GM18870 (cell line): ENCODE measurements at regions not wholly inside any gene's neighbourhood (a gene's known extent, or its start where the extent isn't known, plus 50 kb on each side); places are given as distances from the start of the nearest gene placed in this dataset.

ENCODE experiments used
- ATAC-seq: cut with Tn5 transposase; IDR thresholded peaks from one replicate; pipeline ENCODE4 v1.9.1; 2021; ENCODE audit warnings: moderate library complexity; ENCODE audit not compliant: unreplicated experiment

GRCh38 chr9:18208166-18209059, 265.5 kb upstream of the ADAMTSL1 start:
- ATAC-seq, result no peak

DNA sequence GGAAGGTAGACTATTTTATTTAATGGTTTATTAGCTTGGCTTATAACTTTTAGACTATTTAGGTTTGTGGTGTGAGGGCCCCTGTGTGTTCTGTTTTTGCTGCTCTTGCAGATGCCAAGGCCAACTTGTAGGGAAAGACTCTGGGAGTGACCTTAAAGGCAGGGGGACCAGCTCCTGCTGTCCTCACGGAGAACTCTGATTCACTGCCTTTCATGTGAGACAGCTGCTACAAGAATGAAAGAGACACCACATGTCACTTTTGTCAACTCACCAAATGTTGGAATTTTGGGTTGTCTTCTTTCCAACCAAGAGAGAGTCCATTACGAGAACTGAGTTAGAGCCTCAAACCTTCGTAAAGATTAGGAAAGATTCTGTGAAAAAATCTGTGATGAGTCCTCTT, 258.3 kb upstream of the ADAMTSL1 start:
- no peak for ATAC-seq

DNA sequence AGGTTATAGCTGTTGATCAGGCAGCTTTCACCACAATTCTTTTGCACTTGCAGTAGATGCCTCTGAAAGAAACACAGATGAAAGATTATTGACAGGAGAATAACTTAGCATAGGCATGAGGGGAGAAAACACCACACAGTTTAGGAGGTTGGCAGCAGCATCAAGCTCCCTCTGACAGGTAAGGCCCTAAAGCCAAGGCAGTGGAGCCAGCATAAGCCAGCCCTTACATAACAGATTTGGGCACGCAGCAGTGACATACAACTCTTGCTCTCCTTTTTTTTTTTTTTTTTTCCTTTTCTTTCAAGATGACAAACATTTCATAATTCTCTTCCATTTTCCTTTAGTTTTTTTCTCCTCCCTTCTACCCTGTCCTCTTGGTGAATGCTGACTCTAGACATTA, 257.6 kb upstream of the ADAMTSL1 start:
- no peak for ATAC-seq

- no peak for ATAC-seq
These were observed 245.9 kb upstream of the ADAMTSL1 start for GRCh38 chr9:18228101-18228500.

- ATAC-seq, result no peak
These were observed 243.8 kb upstream of the ADAMTSL1 start for GRCh38 chr9:18229992-18230676.

DNA sequence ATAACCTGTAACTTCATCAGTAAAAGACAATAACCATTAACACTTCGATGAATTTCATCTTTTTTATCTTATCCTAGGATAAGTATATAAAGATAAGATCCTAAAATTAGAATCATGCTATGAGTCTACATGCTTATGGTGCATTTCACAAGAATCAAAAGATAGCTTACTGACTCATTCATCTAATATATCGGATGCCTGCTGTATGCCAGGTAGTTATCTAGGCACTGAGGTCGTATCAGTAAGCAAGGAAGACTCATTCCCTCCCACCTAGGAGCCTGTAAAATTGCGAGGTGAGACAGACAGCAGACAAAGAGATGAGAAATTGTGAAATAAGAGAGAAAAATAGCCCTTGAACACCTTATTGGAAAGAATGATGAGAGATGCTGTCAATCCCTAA, 240.6 kb upstream of the ADAMTSL1 start:
- no peak for ATAC-seq

- ATAC-seq, result no peak
These were observed 240.0 kb upstream of the ADAMTSL1 start for GRCh38 chr9:18233776-18234445.

DNA sequence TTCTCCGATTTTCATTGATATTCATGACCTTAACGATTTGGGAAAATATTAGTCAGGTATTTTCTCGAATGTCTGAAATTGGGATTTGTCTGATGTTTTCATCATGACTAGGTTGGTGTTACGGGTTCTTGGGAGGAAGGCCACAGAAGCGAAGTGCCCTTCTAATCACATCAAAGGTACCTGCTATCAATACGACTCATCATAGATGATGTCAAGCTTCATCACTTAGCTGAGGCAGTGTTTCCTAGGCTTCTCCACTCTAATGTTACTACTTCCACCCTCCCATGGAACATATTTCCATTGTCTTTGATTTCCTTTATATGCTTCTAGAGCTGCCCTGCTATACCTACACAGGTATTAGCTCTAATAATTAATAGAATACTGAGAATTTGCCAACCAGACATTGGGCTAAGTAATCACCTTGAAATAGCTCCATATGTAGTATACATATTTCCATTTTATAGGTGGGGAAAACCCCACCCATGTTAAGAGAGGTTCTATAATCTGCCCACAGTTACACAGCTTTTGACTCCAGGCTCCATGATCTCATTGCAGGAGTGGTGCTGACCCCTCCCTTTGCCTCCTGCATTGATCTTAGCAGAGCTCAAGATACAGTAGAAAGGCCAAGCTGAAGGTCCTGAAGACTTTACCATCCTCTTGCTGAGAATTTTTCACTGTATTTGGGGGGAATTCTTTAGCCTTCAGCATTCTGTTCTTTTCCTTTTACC, 238.6 kb upstream of the ADAMTSL1 start:
- no peak for ATAC-seq

DNA sequence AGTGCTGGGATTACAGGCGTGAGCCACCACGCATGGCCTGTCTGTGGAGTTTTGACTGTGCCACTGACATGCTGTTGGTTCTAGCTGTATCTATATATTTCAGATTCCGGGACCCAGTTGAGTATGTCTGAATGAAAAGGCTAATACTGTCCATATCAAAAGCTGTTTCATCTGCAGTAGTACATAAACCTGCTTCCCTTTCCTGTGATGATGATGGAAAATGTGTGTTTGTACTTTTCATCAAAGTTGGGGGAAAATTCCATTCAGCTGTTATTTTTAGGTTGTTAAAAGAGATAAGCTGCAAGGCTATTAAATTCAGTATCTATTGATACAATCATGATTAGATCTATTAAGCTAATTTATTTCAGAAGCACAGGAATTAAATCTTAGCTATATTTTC, 237.6 kb upstream of the ADAMTSL1 start:
- ATAC-seq, result no peak

DNA sequence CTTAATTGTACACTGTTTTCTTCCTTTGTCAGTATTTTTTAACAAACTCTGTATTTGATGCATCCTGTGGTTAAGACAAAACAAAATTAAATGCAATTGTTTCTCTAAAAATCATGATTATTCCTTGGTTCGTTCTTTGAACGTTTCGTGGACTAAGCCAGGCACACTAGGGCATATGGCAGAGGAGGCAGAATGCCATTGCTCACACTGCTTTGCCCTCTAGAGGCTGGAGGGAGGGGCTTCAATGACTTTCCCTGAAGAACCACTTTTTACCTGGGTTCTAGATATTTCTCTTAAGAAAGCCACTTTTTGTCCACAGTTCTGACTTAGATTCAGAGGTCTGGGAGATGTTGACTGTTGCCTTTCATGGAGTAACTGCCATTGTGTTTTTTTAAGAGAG, 236.2 kb upstream of the ADAMTSL1 start:
- no peak for ATAC-seq

DNA sequence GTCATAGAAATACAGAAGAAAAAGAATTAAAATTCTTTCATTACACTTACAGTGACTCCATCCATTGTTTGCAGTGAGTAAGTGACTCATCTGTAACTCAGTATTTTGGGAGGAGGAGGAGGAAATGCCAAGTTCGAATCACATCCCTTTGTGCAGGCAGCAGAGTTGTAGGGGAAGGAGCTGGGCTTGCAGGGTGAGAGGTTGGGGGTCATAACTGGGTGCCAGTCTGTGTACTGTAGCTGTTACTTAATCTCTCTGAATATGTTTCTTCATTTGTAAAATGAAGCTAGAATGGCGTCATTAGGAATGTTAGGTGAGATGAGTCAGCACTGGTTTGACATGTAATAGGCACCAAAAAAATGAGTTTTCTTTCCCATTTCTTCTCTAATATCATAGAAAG, 235.7 kb upstream of the ADAMTSL1 start:
- ATAC-seq, result no peak

- ATAC-seq, result no peak
These were observed 235.1 kb upstream of the ADAMTSL1 start for GRCh38 chr9:18238752-18239447.

- no peak for ATAC-seq
These were observed 233.7 kb upstream of the ADAMTSL1 start for GRCh38 chr9:18240213-18240612.

GRCh38 chr9:18245911-18246310, 228.0 kb upstream of the ADAMTSL1 start:
- ATAC-seq, result no peak

DNA sequence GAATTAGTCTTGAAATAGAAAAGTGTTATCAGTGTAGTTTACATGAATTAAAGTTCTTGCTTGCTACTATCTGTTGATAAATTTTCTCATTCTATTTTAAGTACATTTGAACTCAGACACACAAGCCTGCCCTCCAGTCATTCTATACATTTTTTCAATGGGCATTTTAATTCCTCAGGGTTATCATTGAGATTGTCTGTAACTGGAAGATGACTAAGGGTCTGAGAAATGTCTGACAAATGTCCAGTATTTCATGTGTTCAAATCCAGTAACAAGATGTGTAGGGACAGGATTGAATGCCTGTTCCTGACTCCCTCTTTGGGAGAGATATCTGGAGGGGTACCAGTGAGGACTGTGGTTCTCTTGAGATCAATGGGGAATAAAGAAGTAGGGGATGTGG, 223.9 kb upstream of the ADAMTSL1 start:
- ATAC-seq, result no peak

DNA sequence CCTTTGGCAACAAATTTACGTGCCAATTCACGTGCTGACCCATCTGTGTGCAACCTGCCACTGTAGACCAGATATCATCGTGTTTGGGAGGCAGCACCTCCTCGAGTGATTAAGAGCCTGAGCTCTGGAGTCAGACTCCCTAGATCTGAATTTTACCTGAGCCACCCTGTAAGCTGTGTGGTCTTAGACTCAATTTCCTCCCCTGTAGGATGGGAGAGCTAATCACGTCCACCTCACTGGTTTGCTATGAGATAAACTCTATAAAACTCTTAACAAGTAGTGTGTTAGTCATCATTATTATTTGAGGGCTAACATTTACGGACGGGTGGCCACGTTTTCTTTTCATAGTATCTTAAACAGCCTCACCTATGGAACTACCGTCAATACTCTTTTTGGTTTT, 220.0 kb upstream of the ADAMTSL1 start:
- ATAC-seq, result no peak

GRCh38 chr9:18255158-18255629, 218.8 kb upstream of the ADAMTSL1 start:
- ATAC-seq, result peak; percentile 93

DNA sequence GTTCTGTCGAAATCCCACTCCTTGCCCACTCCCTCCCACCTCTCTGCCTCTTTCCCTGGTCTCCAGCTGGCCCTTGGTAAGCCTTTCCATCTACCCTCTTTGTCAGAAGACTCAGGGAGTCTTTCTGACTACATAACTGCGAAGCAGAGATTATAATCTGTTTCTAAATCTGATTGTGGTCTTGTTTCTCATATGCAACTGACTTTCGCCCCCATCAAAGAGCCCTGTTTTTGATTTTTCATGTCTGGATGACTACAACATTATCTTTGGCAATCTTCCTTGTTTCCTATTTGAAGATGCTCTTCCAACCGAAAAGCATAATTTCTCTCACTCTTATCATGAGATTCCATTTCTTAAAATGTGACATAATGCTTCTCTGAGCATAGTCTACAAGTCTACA, 218.2 kb upstream of the ADAMTSL1 start:
- ATAC-seq, result no peak

DNA sequence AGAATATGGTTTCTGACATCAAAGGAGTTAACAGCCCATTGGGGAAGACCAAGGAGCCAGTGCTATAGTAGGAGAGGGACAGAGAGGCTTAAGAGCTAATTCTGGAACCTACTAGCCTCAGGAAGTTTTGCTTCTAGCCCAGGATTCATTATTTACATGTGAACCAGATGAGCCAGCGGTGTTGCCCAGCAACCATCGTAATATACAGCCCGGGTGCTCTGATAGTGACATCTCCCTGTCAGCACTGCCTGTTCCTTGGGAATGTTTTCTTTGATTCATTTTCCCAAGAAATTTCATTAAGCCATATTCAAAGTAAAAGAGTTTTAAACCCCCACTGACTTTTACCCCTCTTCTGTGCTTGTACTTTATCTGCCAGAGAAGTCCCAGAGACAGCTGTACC, 217.4 kb upstream of the ADAMTSL1 start:
- ATAC-seq, result no peak

- no peak for ATAC-seq
These were observed 213.4 kb upstream of the ADAMTSL1 start for GRCh38 chr9:18260521-18260920.
